Activated CD4-positive, alpha-beta T cell treated with anti-CD3 and anti-CD28 coated beads, Interleukin-2, amount 50 U/mL, for 48 hours (primary cell): ENCODE measurements at regions not wholly inside any gene's neighbourhood (a gene's known extent, or its start where the extent isn't known, plus 50 kb on each side); places are given as distances from the start of the nearest gene placed in this dataset.
"Not testable (repeated sequence)": the region's sequence is repeated elsewhere in the genome, so short reads cannot be mapped to it uniquely, and the experiment has no call there.

Experiments
- DNase-seq, 2 experiments: peaks; one replicate each; pipeline ENCODE4 v3.0.0-alpha.2; 2020

- no peak for DNase-seq
These were observed 87.8 kb upstream of the PPP1R26 start for GRCh38 chr9:135391759-135392158.

- DNase-seq, result no peak
These were observed 87.1 kb upstream of the PPP1R26 start for GRCh38 chr9:135392511-135392910.

GRCh38 chr9:135394131-135394530 lies 85.5 kb upstream of the PPP1R26 start:
- DNase-seq, result no peak

GRCh38 chr9:135394699-135395645 lies 84.6 kb upstream of the PPP1R26 start:
- DNase-seq, result no peak

GRCh38 chr9:135397142-135397541 lies 82.4 kb upstream of the PPP1R26 start:
- no peak for DNase-seq

- no peak for DNase-seq
These were observed 80.5 kb upstream of the PPP1R26 start for GRCh38 chr9:135399000-135399649.

- no peak for DNase-seq
These were observed 79.1 kb upstream of the PPP1R26 start for GRCh38 chr9:135400496-135400895.

GRCh38 chr9:135401218-135401617 lies 78.4 kb upstream of the PPP1R26 start:
- DNase-seq, result no peak

GRCh38 chr9:135402048-135402738 lies 77.4 kb upstream of the PPP1R26 start:
- DNase-seq, result no peak

- DNase-seq, result no peak
These were observed 76.6 kb upstream of the PPP1R26 start for GRCh38 chr9:135402739-135403695.

- no peak for DNase-seq
These were observed 75.7 kb upstream of the PPP1R26 start for GRCh38 chr9:135403733-135404450.

GRCh38 chr9:135404451-135405144 lies 75.0 kb upstream of the PPP1R26 start:
- DNase-seq, result no peak

GRCh38 chr9:135405145-135405464 lies 74.5 kb upstream of the PPP1R26 start:
- not testable (repeated sequence) for DNase-seq

- no peak for DNase-seq
These were observed 70.9 kb upstream of the PPP1R26 start for GRCh38 chr9:135408476-135409254.

GRCh38 chr9:135409286-135410200 lies 70.0 kb upstream of the PPP1R26 start:
- DNase-seq, result no peak

- DNase-seq, result no peak
These were observed 69.2 kb upstream of the PPP1R26 start for GRCh38 chr9:135410421-135410820.

GRCh38 chr9:135410831-135411473 lies 68.6 kb upstream of the PPP1R26 start:
- DNase-seq, result no peak

- not testable (repeated sequence) for DNase-seq
These were observed 68.0 kb upstream of the PPP1R26 start for GRCh38 chr9:135411605-135412004.
